ENCODE measurements at regions not wholly inside any gene's neighbourhood (a gene's known extent, or its start where the extent isn't known, plus 50 kb on each side); places are given as distances from the start of the nearest gene placed in this dataset.

DNA sequence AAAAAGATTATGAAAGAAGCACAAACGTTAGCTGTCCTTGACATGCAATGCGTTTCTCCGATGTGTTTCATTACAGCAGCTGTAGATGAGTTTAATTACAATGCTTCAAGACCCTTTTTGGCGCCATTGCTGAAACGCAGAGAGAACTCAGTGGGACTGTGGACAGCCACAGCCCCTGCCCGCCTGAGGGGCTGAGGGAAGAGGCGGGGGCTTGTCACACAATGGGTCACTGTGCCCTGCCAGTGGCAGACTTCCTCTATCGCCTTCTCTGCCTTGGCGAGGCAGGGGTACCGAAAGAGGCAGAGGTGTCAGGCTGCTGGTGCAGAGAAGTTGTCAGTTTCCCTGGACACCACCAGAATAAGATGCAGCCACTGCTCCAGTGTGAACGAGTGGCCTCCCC is 252.0 kb downstream of the NR2F2 start:
- Histone ChIP-seq H2BK5ac (ENCODE audit: low read length) (no peak overlapping the region), H2AK5ac (ENCODE audit: low read depth, low read length) (no peak overlapping the region), H2BK15ac (ENCODE audit: low read length) (no peak overlapping the region), H4K91ac (ENCODE audit: low read depth, low read length, poor library complexity) (no peak overlapping the region), H3K18ac (ENCODE audit: low read length) (peak overlapping the region; percentile 76), H2AFZ (ENCODE audit: low read length) (no peak overlapping the region), H2BK120ac (ENCODE audit: low read depth, low read length) (no peak overlapping the region), H2BK12ac (ENCODE audit: low read length) (no peak overlapping the region), H3K36me3 (replicated peaks in 1 of 2; ENCODE audit: control insufficient read depth in 2 of 2, insufficient read depth in 2 of 2, low read length in 2 of 2) (no peaks in the 10 kb centered on the region), H3K4ac (ENCODE audit: low read length) (no peak overlapping the region), H3K4me1 (ENCODE audit: control insufficient read depth in 2 of 2, insufficient read depth in 1 of 2, low read depth in 1 of 2, low read length in 2 of 2) (peaks cover 5 to 8% of the 10 kb centered on the region in 2 donors), H4K8ac (ENCODE audit: low read depth, low read length) (no peak overlapping the region), H3K23ac (ENCODE audit: low read depth, low read length, poor library complexity) (peak overlapping the region; percentile 62), H3K27me3 (ENCODE audit: control insufficient read depth in 3 of 3, insufficient read depth in 3 of 3, low read depth in 1 of 3, low read length in 3 of 3) (no peaks in the 10 kb centered on the region), H3K4me3 (ENCODE audit: low read length in 2 of 2) (no peak overlapping the region), H3K14ac (ENCODE audit: low read length) (no peak overlapping the region), H3K4me2 (ENCODE audit: insufficient read depth, low read length, poor library complexity, severe bottlenecking) (no peak overlapping the region), H3K9ac (ENCODE audit: low read depth, low read length, poor library complexity) (no peak overlapping the region), H3K9me3 (replicated peaks in 1 of 2; ENCODE audit: control insufficient read depth in 2 of 2, insufficient read depth in 1 of 2, low read depth in 1 of 2, low read length in 2 of 2) (no peaks in the 10 kb centered on the region), H3K27ac (replicated peaks; ENCODE audit: low read length) (no peak overlapping the region), H3K79me1 (ENCODE audit: low read depth, low read length) (no peaks in the 10 kb centered on the region)
- no peak for DNase-seq (ENCODE audit: low spot score)
- WGBS, 2 donors (ENCODE audit: extremely low coverage in 2 of 2, insufficient read length in 2 of 2, insufficient replicate concordance in 1 of 2): no CpG with 5 or more reads among the region's 11 CpGs

DNA sequence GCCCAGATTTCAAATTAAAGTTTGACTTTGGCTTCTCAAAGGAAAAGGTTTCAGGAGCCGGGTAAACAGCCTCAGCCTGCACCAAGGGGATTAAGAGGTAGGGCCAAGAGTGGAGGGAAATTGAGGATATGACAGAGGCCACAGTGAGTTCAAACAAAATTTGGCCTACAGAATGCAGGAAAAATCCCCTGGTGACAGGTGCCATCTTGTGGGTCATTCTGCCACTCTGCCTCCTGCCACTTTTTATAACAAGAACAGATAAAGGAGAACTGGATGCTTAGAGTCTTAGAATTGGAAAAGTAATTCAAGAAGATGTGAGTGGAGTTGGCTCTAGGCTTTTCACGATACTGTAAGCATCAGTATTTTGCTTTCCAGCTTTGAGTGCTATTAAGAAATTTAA is 253.2 kb downstream of the NR2F2 start:
- H3K4me1 ChIP-seq (ENCODE audit: control insufficient read depth in 2 of 2, insufficient read depth in 1 of 2, low read depth in 1 of 2, low read length in 2 of 2): peaks cover 5 to 8% of the 10 kb centered on the region in 2 donors
- no peak for DNase-seq (ENCODE audit: low spot score)
- H3K14ac ChIP-seq (ENCODE audit: low read length): no peak overlapping the region
- H3K18ac ChIP-seq (ENCODE audit: low read length): no peak overlapping the region
- H2BK5ac ChIP-seq (ENCODE audit: low read length): no peak overlapping the region
- no peak overlapping the region for H3K9ac ChIP-seq (ENCODE audit: low read depth, low read length, poor library complexity)
- H3K36me3 ChIP-seq (replicated peaks in 1 of 2; ENCODE audit: control insufficient read depth in 2 of 2, insufficient read depth in 2 of 2, low read length in 2 of 2): no peaks in the 10 kb centered on the region
- no peak overlapping the region for H3K4me2 ChIP-seq (ENCODE audit: insufficient read depth, low read length, poor library complexity, severe bottlenecking)
- no peak overlapping the region for H3K23ac ChIP-seq (ENCODE audit: low read depth, low read length, poor library complexity)
- WGBS, 2 donors (ENCODE audit: extremely low coverage in 2 of 2, insufficient read length in 2 of 2, insufficient replicate concordance in 1 of 2): no CpG with 5 or more reads among the region's 2 CpGs
- H2BK15ac ChIP-seq (ENCODE audit: low read length): no peak overlapping the region
- H3K4ac ChIP-seq (ENCODE audit: low read length): no peak overlapping the region
- H4K8ac ChIP-seq (ENCODE audit: low read depth, low read length): no peak overlapping the region
- H3K27ac ChIP-seq (replicated peaks; ENCODE audit: low read length): no peak overlapping the region
- H4K91ac ChIP-seq (ENCODE audit: low read depth, low read length, poor library complexity): no peak overlapping the region
- H3K9me3 ChIP-seq (replicated peaks in 1 of 2; ENCODE audit: control insufficient read depth in 2 of 2, insufficient read depth in 1 of 2, low read depth in 1 of 2, low read length in 2 of 2): no peaks in the 10 kb centered on the region
- no peak overlapping the region for H3K4me3 ChIP-seq (ENCODE audit: low read length in 2 of 2)
- H2AK5ac ChIP-seq (ENCODE audit: low read depth, low read length): no peak overlapping the region
- no peaks in the 10 kb centered on the region for H3K79me1 ChIP-seq (ENCODE audit: low read depth, low read length)
- H2BK12ac ChIP-seq (ENCODE audit: low read length): no peak overlapping the region
- H2BK120ac ChIP-seq (ENCODE audit: low read depth, low read length): no peak overlapping the region
- H3K27me3 ChIP-seq (ENCODE audit: control insufficient read depth in 3 of 3, insufficient read depth in 3 of 3, low read depth in 1 of 3, low read length in 3 of 3): no peaks in the 10 kb centered on the region
- no peak overlapping the region for H2AFZ ChIP-seq (ENCODE audit: low read length)

DNA sequence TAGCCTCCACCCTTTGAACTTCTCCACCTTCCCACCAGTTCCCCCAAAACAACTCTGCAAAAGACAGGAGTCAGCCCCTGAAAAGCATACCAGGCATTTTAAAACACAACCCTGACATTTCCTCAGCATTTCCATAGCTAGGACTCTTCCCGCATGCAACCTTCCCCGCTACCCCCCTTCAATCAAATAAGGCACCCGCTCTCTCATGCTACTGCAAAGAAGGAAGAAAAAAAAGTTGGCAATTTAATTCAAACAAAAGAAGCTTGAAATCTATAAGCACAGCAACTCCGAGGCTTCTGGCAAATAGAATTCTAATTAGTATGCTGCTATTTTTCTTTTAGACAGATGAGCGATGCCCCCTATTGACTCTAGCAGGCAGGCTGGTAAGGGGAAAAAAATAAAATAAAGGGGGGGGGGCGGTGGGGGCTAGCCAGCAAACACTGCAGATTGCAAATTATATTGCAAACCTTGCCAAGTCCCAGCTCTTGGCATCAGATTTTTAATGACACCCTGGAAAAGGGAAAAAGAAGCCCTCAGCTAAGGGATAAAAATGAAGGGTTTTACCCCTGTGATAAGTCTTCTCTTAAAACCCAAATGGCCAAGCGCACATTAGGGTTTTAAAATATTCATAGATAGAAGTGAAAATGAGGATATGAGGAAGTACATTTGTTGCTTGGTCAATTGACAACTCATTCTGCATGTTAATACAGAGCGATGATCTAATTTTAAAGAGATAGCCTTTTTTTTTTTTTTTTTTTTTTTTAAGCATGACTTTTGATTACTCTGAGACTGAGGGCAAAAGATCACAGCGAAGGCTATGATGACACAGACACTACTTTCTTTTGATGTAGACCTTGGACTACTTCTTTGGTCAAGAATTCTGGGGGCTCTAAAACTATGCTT is 255.2 kb downstream of the NR2F2 start:
- H3K79me1 ChIP-seq (ENCODE audit: low read depth, low read length): no peaks in the 10 kb centered on the region
- H3K4ac ChIP-seq (ENCODE audit: low read length): no peak overlapping the region
- peak overlapping the region; percentile 32 for H3K18ac ChIP-seq (ENCODE audit: low read length)
- H3K27me3 ChIP-seq (ENCODE audit: control insufficient read depth in 3 of 3, insufficient read depth in 3 of 3, low read depth in 1 of 3, low read length in 3 of 3): no peaks in the 10 kb centered on the region
- no peaks in the 10 kb centered on the region for H3K9me3 ChIP-seq (replicated peaks in 1 of 2; ENCODE audit: control insufficient read depth in 2 of 2, insufficient read depth in 1 of 2, low read depth in 1 of 2, low read length in 2 of 2)
- H3K14ac ChIP-seq (ENCODE audit: low read length): no peak overlapping the region
- WGBS, 2 donors (ENCODE audit: extremely low coverage in 2 of 2, insufficient read length in 2 of 2, insufficient replicate concordance in 1 of 2): no CpG with 5 or more reads among the region's 9 CpGs
- H2BK5ac ChIP-seq (ENCODE audit: low read length): no peak overlapping the region
- H2BK15ac ChIP-seq (ENCODE audit: low read length): no peak overlapping the region
- no peaks in the 10 kb centered on the region for H3K36me3 ChIP-seq (replicated peaks in 1 of 2; ENCODE audit: control insufficient read depth in 2 of 2, insufficient read depth in 2 of 2, low read length in 2 of 2)
- peak overlapping the region; percentile 67 for H2AFZ ChIP-seq (ENCODE audit: low read length)
- no peak for DNase-seq (ENCODE audit: low spot score)
- H3K9ac ChIP-seq (ENCODE audit: low read depth, low read length, poor library complexity): no peak overlapping the region
- no peak overlapping the region for H4K91ac ChIP-seq (ENCODE audit: low read depth, low read length, poor library complexity)
- no peak overlapping the region for H3K4me2 ChIP-seq (ENCODE audit: insufficient read depth, low read length, poor library complexity, severe bottlenecking)
- no peak overlapping the region for H4K8ac ChIP-seq (ENCODE audit: low read depth, low read length)
- no peak overlapping the region for H2BK12ac ChIP-seq (ENCODE audit: low read length)
- H3K23ac ChIP-seq (ENCODE audit: low read depth, low read length, poor library complexity): no peak overlapping the region
- no peak overlapping the region for H3K4me3 ChIP-seq (ENCODE audit: low read length in 2 of 2)
- no peak overlapping the region for H2BK120ac ChIP-seq (ENCODE audit: low read depth, low read length)
- no peak overlapping the region for H3K27ac ChIP-seq (replicated peaks; ENCODE audit: low read length)
- peaks cover 11% of the 10 kb centered on the region in 2 donors for H3K4me1 ChIP-seq (ENCODE audit: control insufficient read depth in 2 of 2, insufficient read depth in 1 of 2, low read depth in 1 of 2, low read length in 2 of 2)
- no peak overlapping the region for H2AK5ac ChIP-seq (ENCODE audit: low read depth, low read length)

DNA sequence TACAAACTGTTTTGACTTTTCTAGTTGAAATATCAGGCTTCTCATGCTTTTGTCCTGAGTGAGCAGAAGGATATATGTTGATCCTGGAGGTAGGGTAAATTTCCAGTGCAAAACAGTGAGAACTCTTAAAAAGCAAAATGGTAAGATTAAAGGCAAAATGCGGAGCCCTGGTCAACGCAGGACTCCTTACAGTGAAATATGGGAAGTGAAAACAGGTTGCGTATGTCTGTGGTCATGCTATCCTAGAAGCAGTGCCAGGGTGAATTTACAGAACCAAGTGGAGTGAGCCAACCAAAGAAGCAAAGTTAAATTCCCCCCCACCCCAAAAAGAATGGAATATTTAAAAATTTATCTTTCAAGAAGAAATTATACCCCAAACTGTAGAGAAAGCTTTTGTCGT is 256.4 kb downstream of the NR2F2 start:
- H3K9me3 ChIP-seq (replicated peaks in 1 of 2; ENCODE audit: control insufficient read depth in 2 of 2, insufficient read depth in 1 of 2, low read depth in 1 of 2, low read length in 2 of 2): no peaks in the 10 kb centered on the region
- no peak overlapping the region for H3K9ac ChIP-seq (ENCODE audit: low read depth, low read length, poor library complexity)
- no CpG with 5 or more reads among the region's 4 CpGs for WGBS, 2 donors (ENCODE audit: extremely low coverage in 2 of 2, insufficient read length in 2 of 2, insufficient replicate concordance in 1 of 2)
- H4K8ac ChIP-seq (ENCODE audit: low read depth, low read length): no peak overlapping the region
- no peak overlapping the region for H2AK5ac ChIP-seq (ENCODE audit: low read depth, low read length)
- DNase-seq (ENCODE audit: low spot score): no peak
- H2BK120ac ChIP-seq (ENCODE audit: low read depth, low read length): no peak overlapping the region
- H3K4me2 ChIP-seq (ENCODE audit: insufficient read depth, low read length, poor library complexity, severe bottlenecking): no peak overlapping the region
- no peaks in the 10 kb centered on the region for H3K79me1 ChIP-seq (ENCODE audit: low read depth, low read length)
- H3K4ac ChIP-seq (ENCODE audit: low read length): no peak overlapping the region
- no peak overlapping the region for H4K91ac ChIP-seq (ENCODE audit: low read depth, low read length, poor library complexity)
- H3K14ac ChIP-seq (ENCODE audit: low read length): no peak overlapping the region
- no peak overlapping the region for H3K27ac ChIP-seq (replicated peaks; ENCODE audit: low read length)
- no peak overlapping the region for H2BK12ac ChIP-seq (ENCODE audit: low read length)
- no peaks in the 10 kb centered on the region for H3K36me3 ChIP-seq (replicated peaks in 1 of 2; ENCODE audit: control insufficient read depth in 2 of 2, insufficient read depth in 2 of 2, low read length in 2 of 2)
- no peaks in the 10 kb centered on the region for H3K27me3 ChIP-seq (ENCODE audit: control insufficient read depth in 3 of 3, insufficient read depth in 3 of 3, low read depth in 1 of 3, low read length in 3 of 3)
- H2AFZ ChIP-seq (ENCODE audit: low read length): no peak overlapping the region
- no peak overlapping the region for H3K18ac ChIP-seq (ENCODE audit: low read length)
- no peak overlapping the region for H2BK5ac ChIP-seq (ENCODE audit: low read length)
- H3K4me1 ChIP-seq (ENCODE audit: control insufficient read depth in 2 of 2, insufficient read depth in 1 of 2, low read depth in 1 of 2, low read length in 2 of 2): peaks cover 11 to 15% of the 10 kb centered on the region in 2 donors
- H3K4me3 ChIP-seq (ENCODE audit: low read length in 2 of 2): no peak overlapping the region
- H2BK15ac ChIP-seq (ENCODE audit: low read length): no peak overlapping the region
- no peak overlapping the region for H3K23ac ChIP-seq (ENCODE audit: low read depth, low read length, poor library complexity)
